Colonic mucosa (tissue), 4 donors: ENCODE measurements at regions not wholly inside any gene's neighbourhood (a gene's known extent, or its start where the extent isn't known, plus 50 kb on each side); places are given as distances from the start of the nearest gene placed in this dataset.
"Not testable (repeated sequence)": the region's sequence is repeated elsewhere in the genome, so short reads cannot be mapped to it uniquely, and the experiment has no call there.

Experiments used
- DNase-seq: peaks from one replicate; pipeline ENCODE4 v3.0.0-alpha.2; 2020
- H3K27ac ChIP-seq: fragments of 200-600 bp; one replicate; pipeline ENCODE4 v1.8.0; 2021
- H3K27me3 ChIP-seq: fragments of 200-600 bp; one replicate; pipeline ENCODE4 v1.8.0; 2021
- H3K36me3 ChIP-seq: fragments of 200-600 bp; one replicate; pipeline ENCODE4 v1.8.0; 2021
- H3K4me1 ChIP-seq: fragments of 200-600 bp; one replicate; pipeline ENCODE4 v1.8.0; 2021; ENCODE audit warnings: mild to moderate bottlenecking
- H3K4me3 ChIP-seq: fragments of 200-600 bp; one replicate; pipeline ENCODE4 v1.8.0; 2021
- H3K9ac ChIP-seq, 2 donors: one replicate each; pipeline ENCODE4 v1.7.0; 2013; ENCODE audit warnings: control low read depth in 2 of 2, low read depth in 2 of 2, low read length in 2 of 2
- H3K9me3 ChIP-seq: fragments of 200-600 bp; one replicate; pipeline ENCODE4 v1.8.0; 2021
- intact Hi-C: fragments of 100-400 bp; cut with DNase I; formaldehyde crosslinking; loops from one replicate; pipeline ENCODE4 v1.14.1; 2022
- TF ChIP-seq, protein P1 (sequence below): fragments of 200-600 bp; IDR thresholded peaks from one replicate; pipeline ENCODE4 v1.8.0; 2022; ENCODE audit warnings: antibody characterized with exemption, mild to moderate bottlenecking
- donor health status: healthy.
- donor health status: DM: no; HTN: no; CAD: no.
- donor health status: DM: no; HTN: no; CAD: no.

DNA sequence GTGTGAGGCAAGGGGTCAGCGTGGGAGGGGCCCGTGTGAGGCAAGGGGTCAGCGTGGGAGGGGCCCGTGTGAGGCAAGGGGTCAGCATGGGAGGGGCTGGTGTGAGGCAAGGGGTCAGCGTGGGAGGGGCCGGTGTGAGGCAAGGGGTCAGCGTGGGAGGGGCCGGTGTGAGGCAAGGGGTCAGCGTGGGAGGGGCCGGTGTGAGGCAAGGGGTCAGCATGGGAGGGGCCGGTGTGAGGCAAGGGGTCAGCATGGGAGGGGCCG is 119.2 kb downstream of the SEPTIN14 start:
- DNase-seq, H3K9me3 ChIP-seq, H3K36me3 ChIP-seq, H3K4me1 ChIP-seq, H3K27me3 ChIP-seq, intact Hi-C loops, H3K9ac ChIP-seq, H3K4me3 ChIP-seq, H3K27ac ChIP-seq: not testable (repeated sequence)

DNA sequence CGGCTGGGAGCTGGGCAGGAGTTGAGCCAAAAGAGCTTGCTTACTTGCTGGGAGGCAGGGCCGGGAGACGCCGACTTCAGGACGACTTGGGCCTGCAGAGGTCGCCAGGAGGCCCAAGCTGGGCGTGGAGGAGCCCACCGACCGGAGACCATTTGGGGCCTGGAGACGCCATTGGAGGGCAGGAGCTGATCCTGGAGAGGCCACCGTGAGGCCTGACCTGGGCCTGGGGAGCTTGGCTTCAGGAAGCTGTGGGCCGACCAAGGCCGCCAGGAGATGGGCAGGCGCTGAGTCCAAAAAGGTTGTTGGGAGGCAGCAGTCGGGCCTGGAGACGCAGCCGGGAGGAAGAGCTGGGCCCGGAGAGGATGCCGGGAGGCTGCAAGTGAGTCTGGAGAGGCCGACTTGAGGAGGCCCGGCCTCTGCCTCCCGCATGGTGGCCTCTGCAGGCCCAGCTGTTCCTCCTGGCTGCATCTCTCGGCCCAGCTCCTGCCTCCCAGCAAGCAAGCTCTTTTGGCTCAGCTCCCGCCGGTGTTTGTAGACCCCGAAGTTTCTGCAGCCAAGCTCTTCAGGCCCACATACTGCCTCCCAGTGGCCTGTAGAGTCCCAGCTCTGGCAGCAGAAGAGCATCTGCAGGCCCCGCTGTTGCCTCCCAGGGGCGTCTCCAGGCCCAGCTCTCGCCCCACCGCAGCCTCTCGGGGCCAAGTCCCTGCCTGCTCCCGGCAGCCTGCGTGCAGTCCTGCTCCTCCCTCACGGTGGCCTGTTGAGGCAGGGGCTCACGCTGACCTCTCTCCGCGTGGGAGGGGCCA is 119.7 kb downstream of the SEPTIN14 start:
- DNase-seq, H3K4me1 ChIP-seq, H3K9ac ChIP-seq, H3K4me3 ChIP-seq, intact Hi-C loops, H3K27me3 ChIP-seq, H3K9me3 ChIP-seq, H3K27ac ChIP-seq, H3K36me3 ChIP-seq: not testable (repeated sequence)

DNA sequence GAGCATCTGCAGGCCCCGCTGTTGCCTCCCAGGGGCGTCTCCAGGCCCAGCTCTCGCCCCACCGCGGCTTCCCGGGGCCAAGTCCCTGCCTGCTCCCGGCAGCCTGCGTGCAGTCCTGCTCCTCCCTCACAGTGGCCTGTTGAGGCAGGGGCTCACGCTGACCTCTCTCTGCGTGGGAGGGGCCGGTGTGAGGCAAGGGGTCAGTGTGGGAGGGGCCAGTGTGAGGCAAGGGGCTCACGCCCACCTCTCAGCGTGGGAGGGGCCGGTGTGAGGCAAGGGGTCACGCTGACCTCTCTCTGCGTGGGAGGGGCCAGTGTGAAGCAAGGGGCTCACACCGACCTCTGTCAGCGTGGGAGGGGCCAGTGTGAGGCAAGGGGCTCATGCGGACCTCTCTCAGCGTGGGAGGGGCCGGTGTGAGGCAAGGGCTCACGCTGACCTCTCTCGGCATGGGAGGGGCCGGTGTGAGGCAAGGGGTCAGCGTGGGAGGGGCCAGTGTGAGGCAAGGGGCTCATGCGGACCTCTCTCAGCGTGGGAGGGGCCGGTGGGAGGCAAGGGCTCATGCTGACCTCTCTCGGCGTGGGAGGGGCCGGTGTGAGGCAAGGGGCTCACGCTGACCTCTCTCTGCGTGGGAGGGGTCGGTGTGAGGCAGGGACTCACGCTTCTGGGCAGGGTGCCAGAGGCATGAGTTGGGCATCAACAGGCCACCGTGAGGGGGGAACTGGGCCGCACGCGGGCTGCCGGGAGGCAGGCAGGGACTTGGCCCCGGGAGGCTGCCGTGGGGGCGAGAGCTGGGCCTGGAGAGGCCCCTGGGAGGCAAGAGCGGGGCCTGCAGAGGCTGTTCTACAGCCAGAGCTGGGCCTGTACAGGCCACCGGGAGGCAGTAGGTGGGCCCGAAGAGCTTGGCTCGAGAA is 120.6 kb downstream of the SEPTIN14 start:
- H3K36me3 ChIP-seq, H3K9ac ChIP-seq, H3K27ac ChIP-seq, H3K4me3 ChIP-seq, H3K27me3 ChIP-seq, H3K4me1 ChIP-seq, DNase-seq, H3K9me3 ChIP-seq, intact Hi-C loops: not testable (repeated sequence)

DNA sequence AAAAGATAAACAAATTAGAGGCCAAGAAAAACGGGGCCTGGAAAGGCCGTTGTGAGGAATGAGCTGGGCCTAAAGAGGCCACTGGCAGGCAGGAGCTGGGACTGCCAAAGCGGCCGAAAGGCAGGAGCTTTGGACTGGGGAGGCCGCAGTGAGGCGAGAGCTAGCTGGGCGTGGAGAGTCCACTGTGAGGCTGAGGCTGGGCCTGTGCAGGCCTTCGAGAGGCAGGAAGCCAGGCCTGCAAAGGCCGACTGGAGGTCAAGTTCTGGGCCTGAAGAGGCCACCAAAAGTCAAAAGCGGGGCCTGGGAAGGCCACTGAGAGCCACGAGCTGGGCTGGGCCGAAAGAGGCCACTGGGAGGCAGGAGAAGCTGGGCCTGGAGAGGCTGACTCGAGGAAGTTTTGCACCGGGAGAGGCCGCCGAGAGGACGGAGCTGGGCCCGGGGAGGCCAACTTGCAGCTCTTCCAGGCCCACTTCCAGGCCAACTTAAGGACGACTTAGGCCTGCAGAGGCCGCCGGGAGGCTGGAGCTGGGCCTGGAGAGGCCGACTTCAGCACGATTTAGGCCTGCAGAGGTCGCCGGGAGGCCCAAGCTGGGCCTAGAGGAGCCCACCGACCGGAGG is 121.8 kb downstream of the SEPTIN14 start:
- H3K9me3 ChIP-seq, intact Hi-C loops, H3K9ac ChIP-seq, H3K27ac ChIP-seq, H3K27me3 ChIP-seq, H3K4me3 ChIP-seq, H3K36me3 ChIP-seq, H3K4me1 ChIP-seq, DNase-seq: not testable (repeated sequence)

DNA sequence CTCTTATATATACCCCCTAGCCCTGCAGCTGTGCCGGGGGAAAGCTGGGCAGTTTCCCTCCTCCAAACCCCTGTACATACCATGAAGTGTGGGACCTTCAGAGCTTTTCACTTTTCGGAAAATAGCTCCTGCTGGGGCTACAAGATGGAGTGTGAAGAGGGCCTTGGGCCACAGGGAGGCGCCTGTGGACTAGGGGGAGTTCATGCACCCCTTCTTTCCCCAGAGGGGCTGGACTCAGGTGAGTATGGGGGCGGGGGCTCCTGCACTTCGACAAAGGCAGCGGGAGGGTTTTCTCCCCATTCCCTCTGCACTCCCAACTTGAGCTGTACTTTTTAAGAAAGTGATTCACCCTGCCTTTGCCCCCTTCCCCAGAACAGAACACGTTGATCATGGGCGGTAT is 122.5 kb downstream of the SEPTIN14 start:
- H3K4me1 ChIP-seq, H3K27ac ChIP-seq, H3K36me3 ChIP-seq, H3K4me3 ChIP-seq, H3K9me3 ChIP-seq, DNase-seq, H3K9ac ChIP-seq, H3K27me3 ChIP-seq, intact Hi-C loops: not testable (repeated sequence)

DNA sequence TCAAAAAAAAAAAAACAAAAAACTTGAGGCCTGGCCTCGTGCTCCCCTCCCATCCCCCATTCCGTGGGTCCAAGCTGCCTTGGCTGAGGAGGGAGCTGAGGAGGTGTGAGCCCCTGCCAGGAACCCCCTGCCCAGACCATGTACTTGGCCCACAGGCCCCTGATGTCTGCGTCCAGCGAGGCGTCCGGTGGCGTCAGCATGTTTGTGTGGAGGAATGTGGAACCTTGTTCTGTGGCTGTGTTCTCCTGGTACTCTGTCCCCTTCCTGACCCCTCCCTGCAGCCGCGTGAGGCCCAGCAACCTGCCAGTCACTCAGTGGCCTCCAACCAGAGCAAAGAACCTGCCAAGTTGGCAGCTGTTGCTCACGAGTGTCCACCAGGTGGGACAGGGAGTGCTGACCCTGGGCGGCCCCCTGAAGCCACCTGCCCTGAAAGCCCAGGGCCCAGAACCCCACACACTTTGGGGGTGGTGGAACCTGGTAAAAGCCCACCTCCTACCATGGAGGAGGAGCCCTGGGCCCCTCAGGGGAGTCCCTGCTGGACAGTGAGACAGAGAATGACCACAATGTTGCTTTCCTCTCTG is 125.8 kb downstream of the SEPTIN14 start:
- H3K36me3 ChIP-seq, H3K27ac ChIP-seq, H3K4me1 ChIP-seq, H3K9me3 ChIP-seq, DNase-seq, H3K9ac ChIP-seq, H3K4me3 ChIP-seq, intact Hi-C loops, H3K27me3 ChIP-seq: not testable (repeated sequence)

DNA sequence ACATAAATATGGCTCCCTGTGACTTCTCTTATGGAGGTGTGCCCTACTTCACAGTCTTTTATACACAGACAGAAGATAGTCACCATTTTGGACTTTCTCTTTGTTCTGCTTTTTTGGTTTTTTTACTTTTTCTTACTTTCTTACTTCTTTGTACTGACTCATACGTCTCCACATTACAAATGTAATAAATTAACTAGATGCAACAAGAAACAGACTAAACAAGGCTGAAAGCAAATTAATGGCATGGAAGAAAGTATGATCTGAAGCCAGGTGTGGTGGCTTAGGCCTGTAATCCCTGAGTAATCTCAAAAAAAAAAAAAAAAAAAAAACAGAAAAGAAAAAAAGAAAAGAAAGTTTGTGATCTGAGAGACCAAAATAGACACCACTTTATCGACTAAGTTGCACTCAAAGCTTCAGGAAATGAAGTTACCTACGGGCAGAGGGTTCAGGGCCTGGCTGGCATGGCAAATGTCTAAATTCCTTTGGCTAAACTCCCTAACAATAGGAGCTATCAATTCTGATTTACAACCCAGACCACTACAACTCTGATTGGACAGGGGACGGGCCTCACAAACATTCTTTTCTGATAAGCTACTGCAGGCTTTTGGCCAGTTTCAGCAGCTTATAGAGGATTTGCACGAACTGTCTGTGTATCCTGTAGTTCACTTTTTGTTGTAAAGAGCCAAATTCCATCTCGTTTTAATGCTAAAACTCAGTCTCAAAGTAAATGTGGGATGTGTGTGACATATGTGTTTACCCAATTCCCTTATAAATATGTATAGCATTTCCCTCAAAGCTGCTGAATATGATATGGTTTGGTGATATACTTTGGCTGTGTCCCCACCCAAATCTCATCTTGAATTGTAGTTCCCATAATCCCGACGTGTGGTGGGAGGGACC is 129.1 kb downstream of the SEPTIN14 start:
- no peaks in the 10 kb centered on the region for H3K4me1 ChIP-seq
- H3K9me3 ChIP-seq = no peaks in the 10 kb centered on the region
- intact Hi-C loops = no loop called here
- DNase-seq = no peak
- no peak overlapping the region for H3K27ac ChIP-seq
- H3K27me3 ChIP-seq = no peaks in the 10 kb centered on the region
- H3K9ac ChIP-seq = no peak overlapping the region
- TF ChIP-seq, protein P1, sequence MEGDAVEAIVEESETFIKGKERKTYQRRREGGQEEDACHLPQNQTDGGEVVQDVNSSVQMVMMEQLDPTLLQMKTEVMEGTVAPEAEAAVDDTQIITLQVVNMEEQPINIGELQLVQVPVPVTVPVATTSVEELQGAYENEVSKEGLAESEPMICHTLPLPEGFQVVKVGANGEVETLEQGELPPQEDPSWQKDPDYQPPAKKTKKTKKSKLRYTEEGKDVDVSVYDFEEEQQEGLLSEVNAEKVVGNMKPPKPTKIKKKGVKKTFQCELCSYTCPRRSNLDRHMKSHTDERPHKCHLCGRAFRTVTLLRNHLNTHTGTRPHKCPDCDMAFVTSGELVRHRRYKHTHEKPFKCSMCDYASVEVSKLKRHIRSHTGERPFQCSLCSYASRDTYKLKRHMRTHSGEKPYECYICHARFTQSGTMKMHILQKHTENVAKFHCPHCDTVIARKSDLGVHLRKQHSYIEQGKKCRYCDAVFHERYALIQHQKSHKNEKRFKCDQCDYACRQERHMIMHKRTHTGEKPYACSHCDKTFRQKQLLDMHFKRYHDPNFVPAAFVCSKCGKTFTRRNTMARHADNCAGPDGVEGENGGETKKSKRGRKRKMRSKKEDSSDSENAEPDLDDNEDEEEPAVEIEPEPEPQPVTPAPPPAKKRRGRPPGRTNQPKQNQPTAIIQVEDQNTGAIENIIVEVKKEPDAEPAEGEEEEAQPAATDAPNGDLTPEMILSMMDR = no peak
- H3K36me3 ChIP-seq = no peaks in the 10 kb centered on the region
- H3K4me3 ChIP-seq = no peak overlapping the region

DNA sequence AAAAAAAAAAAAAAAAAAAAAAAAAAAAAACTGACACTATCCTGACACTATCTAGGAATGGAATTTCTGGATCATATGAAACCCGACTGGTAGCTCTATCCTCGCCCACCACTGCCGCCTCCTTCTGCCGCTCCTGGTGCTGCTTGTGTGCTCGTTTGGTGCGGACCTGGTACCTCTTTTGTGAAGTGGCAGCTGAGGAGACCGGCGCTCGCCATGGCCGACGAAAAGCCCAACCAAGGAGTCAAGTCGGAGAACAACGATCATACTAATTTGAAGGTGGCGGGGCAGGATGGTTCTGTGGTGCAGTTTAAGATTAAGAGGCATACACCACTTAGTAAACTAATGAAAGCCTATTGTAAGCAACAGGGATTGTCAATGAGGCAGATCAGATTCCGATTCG is 130.6 kb downstream of the SEPTIN14 start:
- intact Hi-C loops = no loop called here
- Histone ChIP-seq H3K9ac (no peak overlapping the region), H3K4me1 (no peaks in the 10 kb centered on the region), H3K9me3 (no peaks in the 10 kb centered on the region), H3K4me3 (no peak overlapping the region), H3K27ac (no peak overlapping the region), H3K36me3 (no peaks in the 10 kb centered on the region), H3K27me3 (no peaks in the 10 kb centered on the region)
- TF ChIP-seq, protein P1 = no peak
- no peak for DNase-seq
